HG02571 (cell line): ENCODE measurements at regions not wholly inside any gene's neighbourhood (a gene's known extent, or its start where the extent isn't known, plus 50 kb on each side); places are given as distances from the start of the nearest gene placed in this dataset.
"Not testable (repeated sequence)": the region's sequence is repeated elsewhere in the genome, so short reads cannot be mapped to it uniquely, and the experiment has no call there.

Experiments
- ATAC-seq: cut with Tn5 transposase; IDR thresholded peaks from one replicate; pipeline ENCODE4 v1.9.1; 2021; ENCODE audit warnings: mild to moderate bottlenecking, moderate library complexity; ENCODE audit not compliant: unreplicated experiment

GRCh38 chr4:94141001-94141400 is 66.7 kb upstream of the SMARCAD1 start:
- no peak for ATAC-seq

- not testable (repeated sequence) for ATAC-seq
Measured at GRCh38 chr4:94148052-94148451, 59.6 kb upstream of the SMARCAD1 start.

DNA sequence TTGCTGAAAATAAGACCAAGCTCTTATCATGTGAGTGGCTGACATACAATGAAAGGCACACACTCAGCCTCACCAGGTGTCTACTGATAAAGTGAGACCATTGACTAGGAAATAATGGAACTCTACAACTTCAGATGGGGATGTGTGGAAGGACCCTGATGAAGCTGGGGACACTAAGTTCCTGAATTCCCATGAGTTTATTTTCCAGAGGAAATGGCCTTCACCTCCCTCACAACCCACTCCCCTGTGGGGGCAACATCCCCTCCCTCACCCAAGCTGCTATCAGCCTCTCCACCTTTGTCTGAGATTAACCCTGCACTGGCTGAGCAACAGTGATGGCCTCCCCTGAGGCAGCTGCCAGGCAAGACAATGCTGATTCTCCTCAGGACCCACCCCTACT is 55.2 kb upstream of the SMARCAD1 start:
- ATAC-seq, result no peak

DNA sequence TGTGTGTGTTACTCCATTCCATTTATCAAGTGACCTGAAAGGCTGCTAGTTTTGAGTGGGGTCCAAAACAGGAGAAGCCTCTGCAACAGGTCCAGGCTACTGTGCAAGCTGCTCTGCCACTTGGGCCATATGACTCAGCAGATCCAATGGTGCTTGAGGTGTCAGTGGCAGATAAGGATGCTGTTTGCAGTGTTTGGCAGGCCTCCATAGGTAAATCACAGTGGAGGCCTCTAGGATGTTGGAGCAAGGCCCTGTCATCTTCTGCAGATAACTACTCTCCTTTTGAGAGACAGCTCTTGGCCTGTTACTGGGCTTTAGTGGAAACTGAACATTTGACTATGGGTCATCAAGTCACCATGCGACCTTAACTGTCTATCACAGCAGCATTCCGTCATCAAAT is 52.3 kb upstream of the SMARCAD1 start:
- not testable (repeated sequence) for ATAC-seq

DNA sequence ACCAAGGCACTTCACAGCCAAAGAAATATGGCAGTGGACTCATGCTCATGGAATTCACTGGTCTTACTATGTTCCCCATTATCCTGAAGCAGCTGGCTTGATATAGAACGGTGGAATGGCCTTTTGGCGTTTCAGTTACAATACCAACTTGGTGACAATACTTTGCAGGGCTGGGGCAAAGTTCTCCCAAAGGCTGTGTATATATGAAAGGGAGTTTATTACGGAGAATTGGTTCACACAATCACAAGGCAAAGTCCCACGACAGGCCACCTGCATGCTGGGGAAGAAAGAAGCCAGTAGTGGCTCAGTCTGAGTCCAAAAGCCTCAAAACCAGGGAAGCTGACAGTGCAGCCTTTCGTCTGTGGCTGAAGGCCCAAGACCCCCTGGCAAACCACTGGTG is 50.8 kb upstream of the SMARCAD1 start:
- ATAC-seq, result no peak
